K562 (cell line): ENCODE measurements at regions not wholly inside any gene's neighbourhood (a gene's known extent, or its start where the extent isn't known, plus 50 kb on each side); places are given as distances from the start of the nearest gene placed in this dataset.

Experiments used
- ATAC-seq: fragments of 200-7000 bp; cut with Tn5 transposase; 3 replicates; pipeline ENCODE4 v1.9.1; 2020; ENCODE audit warnings: moderate library complexity
- BruUV-seq: library from RNA; stranded (reverse); fragments of 400-500 nt; replicated peaks from 2 replicates; lab custom pipeline; 2021; lab: Mats Ljungman, UMichigan
- CTCF ChIA-PET: fragments of 300-600 bp; formaldehyde crosslinking; extraction: SDS; loops from one replicate; lab custom pipeline; 2021; ENCODE audit warnings: low intra/inter-chr PET ratio; lab: Yijun Ruan, JAX
- POLR2A ChIA-PET: fragments of 300-600, 350-650 bp; sonication (Branson Sonifier 250); formaldehyde crosslinking; extraction: SDS; loops from one replicate; lab custom pipeline; 2021; ENCODE audit warnings: antibody characterized with exemption, inconsistent platforms; lab: Yijun Ruan, JAX
- DNase-seq, 4 experiments: peaks; one replicate each; pipeline versions ENCODE4 v3.0.0 to v3.0.0-alpha.2; 2011 to 2018; ENCODE audit warnings: low spot score in 3 of 4, mixed read lengths in 3 of 4; ENCODE audit errors: extremely low read depth in 1 of 4
- FAIRE-seq: peaks from 2 replicates; lab custom pipeline; 2011; peaks lifted over from hg19 to GRCh38; lab: Jason Lieb, UNC
- H2AFZ ChIP-seq: 2 replicates; pipeline ENCODE4 v1.6.0; 2011; ENCODE audit warnings: low read depth, low read length, control low read depth, inconsistent platforms
- H3K27ac ChIP-seq: fragments of 200-600 bp; 3 replicates; pipeline ENCODE4 v1.8.0; 2011; ENCODE audit warnings: low read depth, mild to moderate bottlenecking, control low read depth, inconsistent platforms, low read length, moderate library complexity, mixed read lengths; ENCODE audit errors: extremely low read depth
- H3K27me3 ChIP-seq, 2 experiments: fragments of 300-600 bp in 1 of 2; 2 replicates in 1 of 2; 3 replicates in 1 of 2; pipeline versions ENCODE4 v1.6.0 to v1.8.0; 2011; ENCODE audit warnings: inconsistent platforms in 2 of 2, low read length in 2 of 2, mild to moderate bottlenecking in 1 of 2, mixed read lengths in 1 of 2, moderate library complexity in 1 of 2; ENCODE audit not compliant: control insufficient read depth in 2 of 2, insufficient read depth in 2 of 2
- H3K36me3 ChIP-seq: fragments of 300-600 bp; 3 replicates; pipeline ENCODE4 v1.8.0; 2011; ENCODE audit warnings: mild to moderate bottlenecking, low read length, inconsistent platforms; ENCODE audit not compliant: control insufficient read depth, insufficient read depth
- H3K4me1 ChIP-seq, 2 experiments: fragments of 200-600 bp in 1 of 2; replicated peaks in 1 of 2; 2 replicates in 1 of 2; 3 replicates in 1 of 2; pipeline versions ENCODE4 v1.5.1 to v1.8.0; 2011; ENCODE audit warnings: inconsistent platforms in 2 of 2, low read length in 2 of 2, mild to moderate bottlenecking in 1 of 2, mixed read lengths in 1 of 2, moderate library complexity in 1 of 2; ENCODE audit not compliant: control insufficient read depth in 2 of 2, insufficient read depth in 2 of 2
- H3K4me2 ChIP-seq: 2 replicates; pipeline ENCODE4 v1.6.1; 2011; ENCODE audit warnings: low read length, control low read depth, inconsistent platforms, mixed read lengths; ENCODE audit not compliant: insufficient read depth
- H3K4me3 ChIP-seq: fragments of 200-600 bp; sonication (generic), shearing (Covaris generic); 2 replicates; pipeline ENCODE4 v1.5.1; 2016; ENCODE audit warnings: control low read depth, inconsistent platforms
- H3K79me2 ChIP-seq: fragments of 200-600 bp; 3 replicates; pipeline ENCODE4 v1.8.0; 2011; ENCODE audit warnings: low read length, inconsistent platforms; ENCODE audit not compliant: control insufficient read depth, insufficient read depth
- H3K9ac ChIP-seq, 2 experiments: 2 replicates each; pipeline versions ENCODE4 v1.6.0 to v1.6.1; 2011; ENCODE audit warnings: low read depth in 2 of 2, low read length in 2 of 2, control low read depth in 1 of 2, inconsistent platforms in 1 of 2, mild to moderate bottlenecking in 1 of 2, mixed read lengths in 1 of 2; ENCODE audit not compliant: insufficient read depth in 1 of 2
- H3K9me1 ChIP-seq: one replicate; pipeline ENCODE4 v1.6.0; 2011; ENCODE audit warnings: inconsistent platforms, mild to moderate bottlenecking, low read length, moderate library complexity; ENCODE audit not compliant: control insufficient read depth, insufficient read depth
- H3K9me3 ChIP-seq: replicated peaks from 2 replicates; pipeline ENCODE4 v1.5.1; 2011; ENCODE audit warnings: low read depth, low read length, inconsistent platforms; ENCODE audit not compliant: control insufficient read depth, insufficient read depth
- H4K20me1 ChIP-seq: replicated peaks from 2 replicates; pipeline ENCODE4 v1.6.1; 2011; ENCODE audit warnings: low read length, inconsistent platforms, mixed read lengths; ENCODE audit not compliant: control insufficient read depth, insufficient read depth
- TFE3 ChIP-seq: fragments of 450-650 bp; formaldehyde crosslinking; IDR thresholded peaks from 2 replicates; pipeline ENCODE4 v1.4.0; 2020; ENCODE audit warnings: mild to moderate bottlenecking, mixed read lengths
- whole genome bisulfite sequencing: fragments of 100-300 bp; shearing (Covaris generic); methylation state at CpG from one replicate; pipeline ENCODE4 v1.1.6; 2016; ENCODE audit warnings: low coverage, mixed read lengths; ENCODE audit not compliant: insufficient coverage; ENCODE audit errors: missing lambda C conversion rate; 5-methylcytosine and 5-hydroxymethylcytosine counted together
- in situ Hi-C: fragments of 300-500 bp; cut with MboI; formaldehyde crosslinking; loops from 4 replicates; pipeline ENCODE4 v1.15.0; 2018; ENCODE audit warnings: inconsistent platforms, mixed read lengths
- intact Hi-C: fragments of 100-400 bp; cut with micrococcal nuclease; formaldehyde crosslinking; loops from 2 replicates; pipeline ENCODE4 v1.14.2; 2022
- TF ChIP-seq, protein P1 (sequence below): fragments of 450-650 bp; IDR thresholded peaks from 2 replicates; pipeline ENCODE4 v1.6.1; 2016; ENCODE audit warnings: mild to moderate bottlenecking
- TF ChIP-seq, protein P2 (sequence below): sonication (generic); formaldehyde crosslinking; IDR thresholded peaks from 2 replicates; pipeline ENCODE4 v1.8.0; 2023; ENCODE audit warnings: missing genetic modification reagents, mild to moderate bottlenecking, borderline replicate concordance
- TF ChIP-seq, protein P3 (sequence below): fragments of 450-650 bp; IDR thresholded peaks from 2 replicates; pipeline ENCODE4 v1.6.1; 2016; ENCODE audit warnings: borderline replicate concordance

DNA sequence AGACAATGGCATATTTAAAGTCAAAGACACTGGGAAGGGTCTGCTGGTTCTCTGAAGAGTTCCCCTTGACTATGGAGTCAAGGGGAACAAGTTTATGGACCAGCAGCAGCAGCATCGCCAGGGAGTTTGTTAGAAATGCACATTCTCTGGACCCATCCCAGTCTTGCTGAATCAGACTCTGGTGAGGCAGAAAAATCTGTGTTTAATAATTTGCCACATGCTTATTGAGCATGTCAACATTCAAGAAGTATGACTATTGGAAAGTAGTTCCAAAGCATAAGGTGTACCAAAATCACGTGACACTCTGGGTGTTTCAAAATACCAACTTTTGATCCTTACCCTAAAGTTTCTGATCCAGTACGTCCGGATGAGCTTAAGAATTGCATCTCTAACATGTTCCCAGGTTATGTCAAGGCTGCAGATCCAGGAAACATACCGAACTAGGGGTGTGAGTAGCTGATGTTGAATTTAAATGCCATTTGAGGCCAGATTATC is 853.8 kb downstream of the TMEM182 start:
- TF ChIP-seq, protein P1, sequence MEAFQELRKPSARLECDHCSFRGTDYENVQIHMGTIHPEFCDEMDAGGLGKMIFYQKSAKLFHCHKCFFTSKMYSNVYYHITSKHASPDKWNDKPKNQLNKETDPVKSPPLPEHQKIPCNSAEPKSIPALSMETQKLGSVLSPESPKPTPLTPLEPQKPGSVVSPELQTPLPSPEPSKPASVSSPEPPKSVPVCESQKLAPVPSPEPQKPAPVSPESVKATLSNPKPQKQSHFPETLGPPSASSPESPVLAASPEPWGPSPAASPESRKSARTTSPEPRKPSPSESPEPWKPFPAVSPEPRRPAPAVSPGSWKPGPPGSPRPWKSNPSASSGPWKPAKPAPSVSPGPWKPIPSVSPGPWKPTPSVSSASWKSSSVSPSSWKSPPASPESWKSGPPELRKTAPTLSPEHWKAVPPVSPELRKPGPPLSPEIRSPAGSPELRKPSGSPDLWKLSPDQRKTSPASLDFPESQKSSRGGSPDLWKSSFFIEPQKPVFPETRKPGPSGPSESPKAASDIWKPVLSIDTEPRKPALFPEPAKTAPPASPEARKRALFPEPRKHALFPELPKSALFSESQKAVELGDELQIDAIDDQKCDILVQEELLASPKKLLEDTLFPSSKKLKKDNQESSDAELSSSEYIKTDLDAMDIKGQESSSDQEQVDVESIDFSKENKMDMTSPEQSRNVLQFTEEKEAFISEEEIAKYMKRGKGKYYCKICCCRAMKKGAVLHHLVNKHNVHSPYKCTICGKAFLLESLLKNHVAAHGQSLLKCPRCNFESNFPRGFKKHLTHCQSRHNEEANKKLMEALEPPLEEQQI, result no peak
- TF ChIP-seq, protein P2, sequence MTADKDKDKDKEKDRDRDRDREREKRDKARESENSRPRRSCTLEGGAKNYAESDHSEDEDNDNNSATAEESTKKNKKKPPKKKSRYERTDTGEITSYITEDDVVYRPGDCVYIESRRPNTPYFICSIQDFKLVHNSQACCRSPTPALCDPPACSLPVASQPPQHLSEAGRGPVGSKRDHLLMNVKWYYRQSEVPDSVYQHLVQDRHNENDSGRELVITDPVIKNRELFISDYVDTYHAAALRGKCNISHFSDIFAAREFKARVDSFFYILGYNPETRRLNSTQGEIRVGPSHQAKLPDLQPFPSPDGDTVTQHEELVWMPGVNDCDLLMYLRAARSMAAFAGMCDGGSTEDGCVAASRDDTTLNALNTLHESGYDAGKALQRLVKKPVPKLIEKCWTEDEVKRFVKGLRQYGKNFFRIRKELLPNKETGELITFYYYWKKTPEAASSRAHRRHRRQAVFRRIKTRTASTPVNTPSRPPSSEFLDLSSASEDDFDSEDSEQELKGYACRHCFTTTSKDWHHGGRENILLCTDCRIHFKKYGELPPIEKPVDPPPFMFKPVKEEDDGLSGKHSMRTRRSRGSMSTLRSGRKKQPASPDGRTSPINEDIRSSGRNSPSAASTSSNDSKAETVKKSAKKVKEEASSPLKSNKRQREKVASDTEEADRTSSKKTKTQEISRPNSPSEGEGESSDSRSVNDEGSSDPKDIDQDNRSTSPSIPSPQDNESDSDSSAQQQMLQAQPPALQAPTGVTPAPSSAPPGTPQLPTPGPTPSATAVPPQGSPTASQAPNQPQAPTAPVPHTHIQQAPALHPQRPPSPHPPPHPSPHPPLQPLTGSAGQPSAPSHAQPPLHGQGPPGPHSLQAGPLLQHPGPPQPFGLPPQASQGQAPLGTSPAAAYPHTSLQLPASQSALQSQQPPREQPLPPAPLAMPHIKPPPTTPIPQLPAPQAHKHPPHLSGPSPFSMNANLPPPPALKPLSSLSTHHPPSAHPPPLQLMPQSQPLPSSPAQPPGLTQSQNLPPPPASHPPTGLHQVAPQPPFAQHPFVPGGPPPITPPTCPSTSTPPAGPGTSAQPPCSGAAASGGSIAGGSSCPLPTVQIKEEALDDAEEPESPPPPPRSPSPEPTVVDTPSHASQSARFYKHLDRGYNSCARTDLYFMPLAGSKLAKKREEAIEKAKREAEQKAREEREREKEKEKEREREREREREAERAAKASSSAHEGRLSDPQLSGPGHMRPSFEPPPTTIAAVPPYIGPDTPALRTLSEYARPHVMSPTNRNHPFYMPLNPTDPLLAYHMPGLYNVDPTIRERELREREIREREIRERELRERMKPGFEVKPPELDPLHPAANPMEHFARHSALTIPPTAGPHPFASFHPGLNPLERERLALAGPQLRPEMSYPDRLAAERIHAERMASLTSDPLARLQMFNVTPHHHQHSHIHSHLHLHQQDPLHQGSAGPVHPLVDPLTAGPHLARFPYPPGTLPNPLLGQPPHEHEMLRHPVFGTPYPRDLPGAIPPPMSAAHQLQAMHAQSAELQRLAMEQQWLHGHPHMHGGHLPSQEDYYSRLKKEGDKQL (CRISPR knock-in tag), result no peak
- TF ChIP-seq, protein P3, sequence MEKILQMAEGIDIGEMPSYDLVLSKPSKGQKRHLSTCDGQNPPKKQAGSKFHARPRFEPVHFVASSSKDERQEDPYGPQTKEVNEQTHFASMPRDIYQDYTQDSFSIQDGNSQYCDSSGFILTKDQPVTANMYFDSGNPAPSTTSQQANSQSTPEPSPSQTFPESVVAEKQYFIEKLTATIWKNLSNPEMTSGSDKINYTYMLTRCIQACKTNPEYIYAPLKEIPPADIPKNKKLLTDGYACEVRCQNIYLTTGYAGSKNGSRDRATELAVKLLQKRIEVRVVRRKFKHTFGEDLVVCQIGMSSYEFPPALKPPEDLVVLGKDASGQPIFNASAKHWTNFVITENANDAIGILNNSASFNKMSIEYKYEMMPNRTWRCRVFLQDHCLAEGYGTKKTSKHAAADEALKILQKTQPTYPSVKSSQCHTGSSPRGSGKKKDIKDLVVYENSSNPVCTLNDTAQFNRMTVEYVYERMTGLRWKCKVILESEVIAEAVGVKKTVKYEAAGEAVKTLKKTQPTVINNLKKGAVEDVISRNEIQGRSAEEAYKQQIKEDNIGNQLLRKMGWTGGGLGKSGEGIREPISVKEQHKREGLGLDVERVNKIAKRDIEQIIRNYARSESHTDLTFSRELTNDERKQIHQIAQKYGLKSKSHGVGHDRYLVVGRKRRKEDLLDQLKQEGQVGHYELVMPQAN, result no peak
- peak; percentile 89 for TF ChIP-seq TFE3 (CRISPR knock-in tag)
- Histone ChIP-seq H3K79me2 (no peaks in the 10 kb centered on the region), H3K36me3 (no peaks in the 10 kb centered on the region), H3K4me2 (no peak overlapping the region), H3K9me1 (no peaks in the 10 kb centered on the region), H3K4me3 (no peak overlapping the region), H3K4me1 (no peaks in the 10 kb centered on the region), H3K27ac (no peak overlapping the region), H4K20me1 (no peaks in the 10 kb centered on the region), H3K9me3 (no peaks in the 10 kb centered on the region), H2AFZ (no peak overlapping the region), H3K27me3 (no peaks in the 10 kb centered on the region), H3K9ac (no peak overlapping the region)
- CTCF ChIA-PET, result no interaction called here
- no peak for DNase-seq
- no peak for FAIRE-seq
- ATAC-seq, result no peak
- 12% methylated on average over 5 of the region's 5 CpGs for WGBS
- intact Hi-C loops (no loop called here), in situ Hi-C loops (no loop called here)
- no TSS peak for BruUV-seq
- POLR2A ChIA-PET, result no interaction called here
